T-helper 17 cell (primary cell): ENCODE measurements at regions not wholly inside any gene's neighbourhood (a gene's known extent, or its start where the extent isn't known, plus 50 kb on each side); places are given as distances from the start of the nearest gene placed in this dataset.
"Not testable (repeated sequence)": the region's sequence is repeated elsewhere in the genome, so short reads cannot be mapped to it uniquely, and the experiment has no call there.

Source experiments
- ATAC-seq: fragments of 150-1000 bp; cut with Tn5 transposase; 2 replicates; pipeline ENCODE4 v1.10.0; 2021; ENCODE audit warnings: mild to moderate bottlenecking, moderate library complexity
- DNase-seq, 3 donors: peaks; one replicate each; pipeline versions ENCODE4 v3.0.0 to v3.0.0-alpha.2; 2020 to 2021
- H3K9me3 ChIP-seq: one replicate; pipeline ENCODE4 v1.7.0; 2013; ENCODE audit warnings: low read length, mild to moderate bottlenecking; ENCODE audit not compliant: control insufficient read depth, poor library complexity, severe bottlenecking
- H3K27ac Mint-ChIP-seq: one replicate; pipeline ENCODE4 v1.8.0; 2022; ENCODE audit warnings: mild to moderate bottlenecking, moderate library complexity, mixed read lengths
- H3K27me3 Mint-ChIP-seq: one replicate; pipeline ENCODE4 v1.8.0; 2022; ENCODE audit warnings: mixed read lengths
- H3K36me3 Mint-ChIP-seq: one replicate; pipeline ENCODE4 v1.8.0; 2022; ENCODE audit warnings: low read depth, mixed read lengths
- H3K4me1 Mint-ChIP-seq: one replicate; pipeline ENCODE4 v1.8.0; 2022; ENCODE audit warnings: mild to moderate bottlenecking, mixed read lengths
- H3K4me3 Mint-ChIP-seq: one replicate; pipeline ENCODE4 v1.8.0; 2022; ENCODE audit warnings: mild to moderate bottlenecking, moderate library complexity, mixed read lengths

GRCh38 chrX:98263135-98263534 lies 1379.4 kb downstream of the RPA4 start:
- H3K4me3 Mint-ChIP-seq = no peak overlapping the region
- H3K9me3 ChIP-seq = no peaks in the 10 kb centered on the region
- no peaks in the 10 kb centered on the region for H3K27me3 Mint-ChIP-seq
- ATAC-seq (no peak), DNase-seq (no peak)
- no peaks in the 10 kb centered on the region for H3K4me1 Mint-ChIP-seq
- H3K36me3 Mint-ChIP-seq = no peaks in the 10 kb centered on the region
- no peak overlapping the region for H3K27ac Mint-ChIP-seq

DNA sequence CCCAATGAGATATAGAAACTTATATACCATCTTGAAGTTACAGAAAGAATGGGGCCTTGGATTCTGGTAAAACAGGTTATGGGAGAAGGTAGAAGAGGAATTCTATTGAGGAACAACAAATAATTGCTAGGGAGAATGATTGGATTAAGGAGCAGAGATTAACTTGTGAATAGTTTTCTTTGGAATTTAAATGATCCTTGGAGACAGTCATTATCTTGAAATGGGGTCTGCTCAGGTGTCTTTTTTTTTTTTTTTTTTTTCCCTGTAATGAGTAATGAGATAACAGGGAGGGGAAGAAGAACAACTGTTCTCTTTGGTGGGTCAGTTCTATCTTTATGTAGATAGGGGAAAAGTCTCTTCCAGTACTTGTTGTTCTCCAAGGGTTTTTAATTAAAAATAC lies 1406.0 kb downstream of the RPA4 start:
- no peaks in the 10 kb centered on the region for H3K9me3 ChIP-seq
- ATAC-seq (no peak), DNase-seq (no peak)
- H3K27me3 Mint-ChIP-seq = no peaks in the 10 kb centered on the region
- H3K36me3 Mint-ChIP-seq = no peaks in the 10 kb centered on the region
- H3K4me1 Mint-ChIP-seq = no peaks in the 10 kb centered on the region
- H3K4me3 Mint-ChIP-seq = no peak overlapping the region
- no peak overlapping the region for H3K27ac Mint-ChIP-seq

DNA sequence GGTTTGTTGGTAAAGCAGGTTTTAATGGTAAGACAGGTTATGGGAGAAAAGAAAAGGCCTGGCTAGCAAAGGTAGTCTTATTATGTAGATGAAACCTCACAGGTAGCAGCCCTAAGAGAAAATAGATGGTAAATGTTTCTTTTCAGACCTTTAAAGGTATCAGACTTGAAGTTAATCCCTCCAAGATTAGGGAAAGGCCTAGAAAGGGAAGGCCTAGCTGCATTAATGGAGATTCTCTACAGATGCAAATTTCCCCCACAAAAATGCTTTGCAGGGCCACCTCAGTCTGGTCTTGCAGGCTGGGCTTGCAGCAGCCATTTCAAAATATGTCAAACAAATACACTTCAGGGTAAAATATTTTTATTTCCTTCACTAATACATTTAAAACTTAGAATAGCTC lies 1410.6 kb downstream of the RPA4 start:
- Mint-ChIP-seq H3K27ac (no peak overlapping the region), H3K4me3 (no peak overlapping the region)

DNA sequence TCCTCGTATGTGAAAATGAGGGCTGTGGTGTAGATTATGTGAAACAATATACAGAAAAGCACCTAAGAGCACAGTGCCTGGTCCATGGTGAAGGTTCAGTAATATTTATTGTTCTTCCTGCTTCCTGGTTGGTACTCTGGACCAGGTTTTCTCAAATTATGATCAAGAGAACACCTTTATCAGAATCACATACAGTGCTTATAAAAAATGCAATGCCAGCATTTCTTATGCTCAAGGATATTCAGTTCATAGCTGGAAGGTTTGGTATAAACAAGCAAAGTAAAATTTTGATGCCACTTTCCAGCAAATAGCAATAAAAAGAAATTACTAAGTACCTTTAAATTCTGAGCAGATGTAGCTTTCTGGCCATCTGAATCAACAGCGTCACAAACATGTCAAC lies 1412.4 kb downstream of the RPA4 start:
- Mint-ChIP-seq H3K4me3 (no peak overlapping the region), H3K36me3 (no peaks in the 10 kb centered on the region), H3K27me3 (no peaks in the 10 kb centered on the region), H3K4me1 (no peaks in the 10 kb centered on the region), H3K27ac (no peak overlapping the region)
- ATAC-seq = no peak
- DNase-seq = no peak
- H3K9me3 ChIP-seq = no peaks in the 10 kb centered on the region

More for the DNA sequence above, 1410.6 kb downstream of the RPA4 start:
- DNase-seq (no peak), ATAC-seq (no peak)
- Mint-ChIP-seq H3K27me3 (no peaks in the 10 kb centered on the region), H3K4me1 (no peaks in the 10 kb centered on the region), H3K36me3 (no peaks in the 10 kb centered on the region)
- no peaks in the 10 kb centered on the region for H3K9me3 ChIP-seq

DNA sequence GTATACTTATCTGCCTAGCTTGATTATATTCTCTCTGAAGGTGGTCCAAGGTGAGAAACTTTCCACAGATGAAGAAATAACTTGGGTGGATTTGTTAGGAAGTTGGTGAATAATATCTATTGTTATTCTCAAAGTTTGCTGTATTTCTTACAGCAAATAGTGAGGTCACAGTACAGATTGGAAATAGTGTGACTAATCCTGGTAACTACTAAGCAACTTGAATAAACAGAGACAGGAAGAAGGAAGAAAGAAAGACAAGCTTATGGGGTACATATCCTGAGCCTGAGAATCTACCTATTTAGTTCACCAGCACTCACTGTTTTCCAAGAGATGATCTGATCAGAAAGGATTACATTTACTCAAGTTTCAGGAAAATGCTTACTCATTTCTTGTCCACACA lies 1416.1 kb downstream of the RPA4 start:
- DNase-seq (no peak), ATAC-seq (no peak)
- no peaks in the 10 kb centered on the region for H3K36me3 Mint-ChIP-seq
- H3K9me3 ChIP-seq = no peaks in the 10 kb centered on the region
- no peak overlapping the region for H3K4me3 Mint-ChIP-seq
- H3K27me3 Mint-ChIP-seq = no peaks in the 10 kb centered on the region
- H3K27ac Mint-ChIP-seq = no peak overlapping the region
- H3K4me1 Mint-ChIP-seq = no peaks in the 10 kb centered on the region

- not testable (repeated sequence) for H3K4me3 Mint-ChIP-seq
These were observed 1416.8 kb downstream of the RPA4 start for GRCh38 chrX:98300536-98300935.

GRCh38 chrX:98331407-98331806 lies 1447.7 kb downstream of the RPA4 start:
- H3K27me3 Mint-ChIP-seq = no peaks in the 10 kb centered on the region
- no peaks in the 10 kb centered on the region for H3K4me1 Mint-ChIP-seq
- no peaks in the 10 kb centered on the region for H3K36me3 Mint-ChIP-seq
- DNase-seq (no peak), ATAC-seq (no peak)
- H3K27ac Mint-ChIP-seq = no peak overlapping the region
- no peak overlapping the region for H3K4me3 Mint-ChIP-seq
- H3K9me3 ChIP-seq = no peaks in the 10 kb centered on the region

More at GRCh38 chrX:98300536-98300935, 1416.8 kb downstream of the RPA4 start:
- not testable (repeated sequence) for H3K36me3 Mint-ChIP-seq, H3K4me1 Mint-ChIP-seq, H3K9me3 ChIP-seq, ATAC-seq, H3K27ac Mint-ChIP-seq, DNase-seq, H3K27me3 Mint-ChIP-seq

DNA sequence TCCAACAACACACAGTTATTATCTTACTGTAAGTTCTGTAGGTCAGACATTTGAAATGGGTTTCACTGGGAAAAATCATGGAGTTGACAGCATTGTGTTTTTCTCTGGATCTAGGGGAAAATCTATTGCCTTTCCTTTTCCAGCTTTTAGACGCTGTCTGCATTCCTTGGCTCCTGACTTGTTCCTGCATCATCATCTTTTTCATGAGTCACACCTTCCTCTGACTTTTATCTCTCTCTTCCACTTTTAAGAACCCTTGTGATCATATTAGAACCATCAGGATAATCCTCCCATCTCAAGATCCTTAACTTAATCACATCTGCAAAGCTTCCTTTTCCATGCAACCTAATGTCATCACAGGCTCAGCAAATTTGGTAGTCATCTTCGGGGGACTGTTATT lies 1454.8 kb downstream of the RPA4 start:
- no peak for DNase-seq
- H3K36me3 Mint-ChIP-seq = no peaks in the 10 kb centered on the region
- H3K27me3 Mint-ChIP-seq = no peaks in the 10 kb centered on the region
- H3K4me3 Mint-ChIP-seq = no peak overlapping the region
- no peak for ATAC-seq
- no peak overlapping the region for H3K27ac Mint-ChIP-seq
- H3K4me1 Mint-ChIP-seq = no peaks in the 10 kb centered on the region
- H3K9me3 ChIP-seq = peaks cover 5% of the 10 kb centered on the region

DNA sequence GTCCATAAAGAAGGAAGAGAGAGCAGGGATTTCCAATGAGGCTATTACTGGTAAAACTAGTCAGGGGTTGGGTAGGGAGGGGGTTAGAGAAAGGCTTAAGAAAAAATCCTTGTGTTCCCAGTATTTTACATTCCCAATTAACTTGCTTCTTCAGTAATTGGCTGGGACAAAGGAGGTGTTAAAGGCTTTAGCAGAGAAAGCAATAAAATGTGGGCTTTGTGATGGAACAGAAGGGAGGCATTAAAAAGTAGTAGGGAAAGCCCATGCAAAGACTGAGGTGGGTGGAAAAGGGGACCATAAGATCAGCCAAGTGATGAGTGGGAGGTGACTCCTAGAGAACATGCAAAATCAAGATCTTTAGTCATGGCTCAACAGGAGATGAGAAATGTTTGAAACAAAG lies 1467.2 kb downstream of the RPA4 start:
- H3K27me3 Mint-ChIP-seq = no peaks in the 10 kb centered on the region

DNA sequence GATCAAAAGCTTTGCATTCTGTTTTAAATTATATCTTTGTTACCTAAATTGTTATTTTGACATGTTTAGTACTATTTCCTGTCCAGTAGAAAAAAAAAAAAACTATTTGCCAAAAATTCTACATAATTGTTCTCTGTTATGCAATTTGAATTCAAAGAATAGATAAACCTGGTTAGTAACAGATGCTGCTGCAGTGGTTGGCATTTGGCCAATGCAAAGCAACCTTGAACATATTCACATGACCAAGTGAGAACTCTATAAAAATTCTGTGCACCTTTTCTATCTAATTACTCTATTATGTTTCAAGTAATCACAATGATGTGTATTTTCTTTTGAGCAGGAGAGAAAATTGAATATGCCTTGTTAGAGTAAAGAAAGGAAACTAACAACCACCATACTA lies 1473.4 kb downstream of the RPA4 start:
- Mint-ChIP-seq H3K36me3 (no peaks in the 10 kb centered on the region), H3K27me3 (no peaks in the 10 kb centered on the region), H3K4me3 (no peak overlapping the region), H3K27ac (no peak overlapping the region), H3K4me1 (no peaks in the 10 kb centered on the region)
- ATAC-seq (no peak), DNase-seq (no peak)
- H3K9me3 ChIP-seq = no peaks in the 10 kb centered on the region

More for the DNA sequence above, 1467.2 kb downstream of the RPA4 start:
- ATAC-seq (no peak), DNase-seq (no peak)
- Mint-ChIP-seq H3K36me3 (no peaks in the 10 kb centered on the region), H3K4me1 (no peaks in the 10 kb centered on the region), H3K27ac (no peak overlapping the region), H3K4me3 (no peak overlapping the region)
- no peaks in the 10 kb centered on the region for H3K9me3 ChIP-seq

- Mint-ChIP-seq H3K36me3 (no peaks in the 10 kb centered on the region), H3K27me3 (no peaks in the 10 kb centered on the region), H3K27ac (no peak overlapping the region), H3K4me1 (no peaks in the 10 kb centered on the region), H3K4me3 (no peak overlapping the region)
- ATAC-seq (no peak), DNase-seq (no peak)
- no peaks in the 10 kb centered on the region for H3K9me3 ChIP-seq
These were observed 1478.9 kb downstream of the RPA4 start for GRCh38 chrX:98362630-98363029.

GRCh38 chrX:98371994-98372393 lies 1488.3 kb downstream of the RPA4 start:
- ATAC-seq (no peak), DNase-seq (no peak)
- Mint-ChIP-seq H3K27ac (no peak overlapping the region), H3K36me3 (no peaks in the 10 kb centered on the region), H3K27me3 (no peaks in the 10 kb centered on the region), H3K4me1 (no peaks in the 10 kb centered on the region), H3K4me3 (no peak overlapping the region)
- no peaks in the 10 kb centered on the region for H3K9me3 ChIP-seq

GRCh38 chrX:98379134-98379533 lies 1495.4 kb downstream of the RPA4 start:
- Mint-ChIP-seq H3K4me3 (no peak overlapping the region), H3K4me1 (no peaks in the 10 kb centered on the region)

GRCh38 chrX:98380106-98380505 lies 1496.4 kb downstream of the RPA4 start:
- no peaks in the 10 kb centered on the region for H3K4me1 Mint-ChIP-seq
- H3K4me3 Mint-ChIP-seq = no peak overlapping the region
- H3K9me3 ChIP-seq = no peaks in the 10 kb centered on the region
- H3K36me3 Mint-ChIP-seq = no peaks in the 10 kb centered on the region
- DNase-seq (no peak), ATAC-seq (no peak)
- no peak overlapping the region for H3K27ac Mint-ChIP-seq
- no peaks in the 10 kb centered on the region for H3K27me3 Mint-ChIP-seq

More at GRCh38 chrX:98379134-98379533, 1495.4 kb downstream of the RPA4 start:
- no peaks in the 10 kb centered on the region for H3K27me3 Mint-ChIP-seq
- no peaks in the 10 kb centered on the region for H3K36me3 Mint-ChIP-seq
- H3K9me3 ChIP-seq = no peaks in the 10 kb centered on the region
- no peak for DNase-seq
- no peak for ATAC-seq
- H3K27ac Mint-ChIP-seq = no peak overlapping the region

DNA sequence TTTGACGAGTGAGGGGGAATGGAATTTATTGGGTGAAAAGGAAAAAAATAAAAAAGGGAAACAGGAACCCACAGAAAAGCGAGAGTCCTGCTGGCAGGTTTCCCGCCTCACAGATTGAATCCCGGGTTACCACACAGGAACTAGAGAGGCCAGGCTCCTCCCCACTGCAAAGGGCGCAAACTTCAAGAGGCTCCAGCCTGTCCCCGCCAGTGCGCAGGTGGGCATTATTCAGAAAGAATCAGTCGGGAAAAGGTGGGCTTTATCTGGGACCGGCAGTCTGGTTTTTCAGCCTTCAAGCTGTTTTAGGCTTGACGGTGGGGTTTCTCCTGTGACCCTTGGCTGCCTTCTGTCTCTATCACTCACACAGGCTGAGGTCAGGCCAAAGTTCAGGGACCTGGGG lies 1496.8 kb downstream of the RPA4 start:
- no peak for DNase-seq
- H3K27me3 Mint-ChIP-seq = no peaks in the 10 kb centered on the region
- no peaks in the 10 kb centered on the region for H3K4me1 Mint-ChIP-seq
- no peak overlapping the region for H3K27ac Mint-ChIP-seq
- no peak overlapping the region for H3K4me3 Mint-ChIP-seq
- H3K9me3 ChIP-seq = no peaks in the 10 kb centered on the region
- no peaks in the 10 kb centered on the region for H3K36me3 Mint-ChIP-seq
- no peak for ATAC-seq
